CD4-positive, alpha-beta T cell (primary cell): ENCODE measurements at regions not wholly inside any gene's neighbourhood (a gene's known extent, or its start where the extent isn't known, plus 50 kb on each side); places are given as distances from the start of the nearest gene placed in this dataset.

Experiments
- ATAC-seq: fragments of 200-7000 bp; cut with Tn5 transposase; one replicate; pipeline ENCODE4 v1.10.0; 2022; ENCODE audit warnings: mild to moderate bottlenecking; ENCODE audit not compliant: poor library complexity
- CTCF ChIA-PET: fragments of 350-600 bp; sonication (Branson Sonifier 250); formaldehyde crosslinking; loops from one replicate; lab custom pipeline; 2021; ENCODE audit warnings: antibody characterized with exemption, inconsistent platforms; lab: Charles Lee
- POLR2A ChIA-PET: fragments of 350-600 bp; sonication (Branson Sonifier 250); formaldehyde crosslinking; loops from one replicate; lab custom pipeline; 2021; ENCODE audit warnings: antibody characterized with exemption, inconsistent platforms; lab: Charles Lee
- DNase-seq, 14 experiments: peaks; one replicate each; pipeline ENCODE4 v3.0.0-alpha.2; 2013 to 2020; ENCODE audit warnings: mixed read lengths in 2 of 14
- H3K27ac ChIP-seq, 2 donors: one replicate each; pipeline versions ENCODE4 v1.5.1 to v1.7.0; 2013; ENCODE audit warnings: low read length in 2 of 2, low read depth in 1 of 2, mild to moderate bottlenecking in 1 of 2
- H3K27me3 ChIP-seq, 2 experiments: 1 replicate in 1 of 2; 2 replicates in 1 of 2; pipeline versions ENCODE4 v1.6.1 to v1.7.0; 2013; ENCODE audit warnings: low read length in 2 of 2, control low read depth in 1 of 2, mild to moderate bottlenecking in 1 of 2, moderate library complexity in 1 of 2; ENCODE audit not compliant: insufficient read depth in 2 of 2, control insufficient read depth in 1 of 2
- H3K36me3 ChIP-seq: one replicate; pipeline ENCODE4 v1.6.1; 2013; ENCODE audit warnings: low read length, control low read depth; ENCODE audit not compliant: insufficient read depth
- H3K4me1 ChIP-seq: one replicate; pipeline ENCODE4 v1.6.1; 2013; ENCODE audit warnings: low read length, control low read depth; ENCODE audit not compliant: insufficient read depth
- H3K4me3 ChIP-seq: one replicate; pipeline ENCODE4 v1.5.1; 2013; ENCODE audit warnings: mild to moderate bottlenecking, low read length, moderate library complexity
- H3K9me3 ChIP-seq, 2 experiments: 1 replicate in 1 of 2; 2 replicates in 1 of 2; pipeline versions ENCODE4 v1.6.1 to v1.7.0; 2013; ENCODE audit warnings: low read length in 2 of 2, mild to moderate bottlenecking in 2 of 2, control low read depth in 1 of 2, moderate library complexity in 1 of 2; ENCODE audit not compliant: control insufficient read depth in 1 of 2, insufficient read depth in 1 of 2
- H3K27ac Mint-ChIP-seq: one replicate; pipeline ENCODE4 v1.8.0; 2020; ENCODE audit warnings: mixed read lengths
- H3K27me3 Mint-ChIP-seq: one replicate; pipeline ENCODE4 v1.8.0; 2021; ENCODE audit warnings: mixed read lengths
- H3K36me3 Mint-ChIP-seq: one replicate; pipeline ENCODE4 v1.8.0; 2021; ENCODE audit warnings: low read depth, mixed read lengths
- H3K4me1 Mint-ChIP-seq: one replicate; pipeline ENCODE4 v1.8.0; 2021; ENCODE audit warnings: low read depth, mixed read lengths
- H3K4me3 Mint-ChIP-seq: one replicate; pipeline ENCODE4 v1.8.0; 2020; ENCODE audit warnings: mild to moderate bottlenecking, mixed read lengths
- H3K9me3 Mint-ChIP-seq: one replicate; pipeline ENCODE4 v1.8.0; 2020; ENCODE audit warnings: mixed read lengths
- CTCF ChIP-seq: fragments of 200-600 bp; IDR thresholded peaks from one replicate; pipeline ENCODE4 v1.8.0; 2022; ENCODE audit warnings: antibody characterized with exemption, mild to moderate bottlenecking
- intact Hi-C, 2 experiments: fragments of 100-400 bp; cut with DNase I in 1 of 2; cut with micrococcal nuclease in 1 of 2; formaldehyde crosslinking; loops; one replicate each; pipeline versions ENCODE4 v1.15.1 to v1.9.0; 2023 to 2025; cut with DNase I, micrococcal nuclease

GRCh38 chr6:139494376-139494990 is 120.0 kb upstream of the CITED2 start:
- ChIA-PET POLR2A (no interaction called here), CTCF (interaction anchor here (0.6 to 0.7 kb wide), 2 partner anchors 11 to 181 kb away, joined by 3 read pairs; no protein-coding TSS in a partner anchor)
- no peak for DNase-seq
- Mint-ChIP-seq H3K36me3 (no peaks in the 10 kb centered on the region), H3K27ac (no peak overlapping the region), H3K27me3 (no peaks in the 10 kb centered on the region), H3K4me3 (no peak overlapping the region), H3K4me1 (peaks cover 12% of the 10 kb centered on the region), H3K9me3 (no peaks in the 10 kb centered on the region)
- H3K9me3 ChIP-seq, result no peaks in the 10 kb centered on the region
- ATAC-seq, result no peak
- H3K27ac ChIP-seq, result no peak overlapping the region
- intact Hi-C loops, result no loop called here
- H3K36me3 ChIP-seq, result no peaks in the 10 kb centered on the region
- no peak for TF ChIP-seq CTCF
- H3K4me1 ChIP-seq, result no peaks in the 10 kb centered on the region
- no peaks in the 10 kb centered on the region for H3K27me3 ChIP-seq
- H3K4me3 ChIP-seq, result no peak overlapping the region

- POLR2A ChIA-PET, result interaction anchor here (1.0 to 1.4 kb wide), 3 partner anchors 115 to 120 kb away, joined by 3 to 5 read pairs (median 3); partner anchors contain the start of gene CITED2
- Mint-ChIP-seq H3K4me1 (peaks cover 12% of the 10 kb centered on the region), H3K9me3 (no peaks in the 10 kb centered on the region)
Observed at GRCh38 chr6:139490482-139490881, 116.0 kb upstream of the CITED2 start.

GRCh38 chr6:139486476-139486799 is 112.0 kb upstream of the CITED2 start:
- no peak overlapping the region for H3K4me3 Mint-ChIP-seq
- ChIA-PET CTCF (interaction anchor here (1.2 kb wide), 1 partner anchor 13 kb away, joined by 3 read pairs; no protein-coding TSS in a partner anchor), POLR2A (no interaction called here)
- H3K27ac Mint-ChIP-seq, result no peak overlapping the region
- no peak overlapping the region for H3K4me3 ChIP-seq
- ATAC-seq, result no peak
- TF ChIP-seq CTCF, result no peak
- H3K4me1 ChIP-seq, result no peaks in the 10 kb centered on the region
- no peaks in the 10 kb centered on the region for H3K36me3 ChIP-seq
- H3K36me3 Mint-ChIP-seq, result no peaks in the 10 kb centered on the region
- no peaks in the 10 kb centered on the region for H3K9me3 ChIP-seq
- DNase-seq, result no peak
- peaks cover 12% of the 10 kb centered on the region for H3K4me1 Mint-ChIP-seq
- H3K9me3 Mint-ChIP-seq, result no peaks in the 10 kb centered on the region
- H3K27me3 ChIP-seq, result no peaks in the 10 kb centered on the region
- intact Hi-C loops, result no loop called here
- no peak overlapping the region for H3K27ac ChIP-seq
- no peaks in the 10 kb centered on the region for H3K27me3 Mint-ChIP-seq

More at GRCh38 chr6:139490482-139490881, 116.0 kb upstream of the CITED2 start:
- H3K36me3 Mint-ChIP-seq, result no peaks in the 10 kb centered on the region
- Histone ChIP-seq H3K27ac (no peak overlapping the region), H3K27me3 (no peaks in the 10 kb centered on the region), H3K4me1 (no peaks in the 10 kb centered on the region), H3K4me3 (no peak overlapping the region), H3K36me3 (no peaks in the 10 kb centered on the region), H3K9me3 (no peaks in the 10 kb centered on the region)
- DNase-seq, result peak in 3 of 14 experiments; percentile 53 to 71 (median 69)
- intact Hi-C loops, result no loop called here
- H3K4me3 Mint-ChIP-seq, result no peak overlapping the region
- H3K27ac Mint-ChIP-seq, result peak overlapping the region; percentile 12
- CTCF ChIA-PET, result no interaction called here
- no peak for TF ChIP-seq CTCF
- ATAC-seq, result peak; percentile 67
- H3K27me3 Mint-ChIP-seq, result no peaks in the 10 kb centered on the region
